HCT116 (cell line): ENCODE measurements at regions not wholly inside any gene's neighbourhood (a gene's known extent, or its start where the extent isn't known, plus 50 kb on each side); places are given as distances from the start of the nearest gene placed in this dataset.
"Not testable (repeated sequence)": the region's sequence is repeated elsewhere in the genome, so short reads cannot be mapped to it uniquely, and the experiment has no call there.

Experiments used
- ATAC-seq: fragments of 200-7000 bp; cut with Tn5 transposase; 2 replicates; pipeline ENCODE4 v1.9.1; 2020; ENCODE audit warnings: mild to moderate bottlenecking, moderate library complexity
- BruUV-seq: library from RNA; stranded (reverse); fragments of 400-500 nt; replicated peaks from 2 replicates; lab custom pipeline; 2021; lab: Mats Ljungman, UMichigan
- CTCF ChIA-PET: fragments of 300-600 bp; sonication (Branson Sonifier 250); formaldehyde crosslinking; loops from one replicate; lab custom pipeline; 2021; ENCODE audit warnings: antibody characterized with exemption; lab: Charles Lee
- POLR2A ChIA-PET: fragments of 300-600, 350-600 bp; sonication (Branson Sonifier 250); formaldehyde crosslinking; loops from one replicate; lab custom pipeline; 2021; ENCODE audit warnings: antibody characterized with exemption; lab: Charles Lee
- RAD21 ChIA-PET, 2 experiments: fragments of 300-600 bp; sonication (Branson Sonifier 250); formaldehyde crosslinking; loops; one replicate each; lab custom pipeline; 2023; ENCODE audit warnings: low total read pairs in 2 of 2; ENCODE audit not compliant: uncharacterized antibody in 2 of 2, unreplicated experiment in 2 of 2, low non-redundant PET in 1 of 2; lab: Charles Lee
- DNase-seq: peaks from one replicate; pipeline ENCODE4 v3.0.0-alpha.2; 2010; ENCODE audit warnings: low read depth, low spot score
- H2AFZ ChIP-seq: fragments of 200-600 bp; shearing (Covaris generic), sonication (generic); 2 replicates; pipeline ENCODE4 v1.6.1; 2017; ENCODE audit warnings: low read depth, mixed run types, mixed read lengths, antibody characterized with exemption, low read length; ENCODE audit not compliant: poor library complexity, severe bottlenecking
- H3K27ac ChIP-seq: 2 replicates; pipeline ENCODE4 v1.5.1; 2012; ENCODE audit warnings: low read depth, low read length
- H3K27me3 ChIP-seq: fragments of 200-600 bp; sonication (generic); 2 replicates; pipeline ENCODE4 v1.6.1; 2016; ENCODE audit warnings: mixed run types, low read length, mixed read lengths; ENCODE audit not compliant: insufficient read depth
- H3K36me3 ChIP-seq, 2 experiments: fragments of 200-500 bp in 1 of 2; fragments of 200-600 bp in 1 of 2; sonication (Bioruptor generic) in 1 of 2; sonication (generic) in 1 of 2; 2 replicates each; pipeline versions ENCODE4 v1.5.1 to v1.6.1; 2014 to 2016; ENCODE audit warnings: low read length in 2 of 2, inconsistent platforms in 1 of 2, mixed read lengths in 1 of 2, mixed run types in 1 of 2; ENCODE audit not compliant: insufficient read depth in 2 of 2, control insufficient read depth in 1 of 2
- H3K4me1 ChIP-seq, 2 experiments: fragments of 200-600 bp in 1 of 2; sonication (generic) in 1 of 2; 2 replicates each; pipeline versions ENCODE4 v1.5.1 to v1.6.1; 2012 to 2017; ENCODE audit warnings: low read length in 2 of 2, inconsistent platforms in 1 of 2, mild to moderate bottlenecking in 1 of 2, mixed read lengths in 1 of 2, mixed run types in 1 of 2, moderate library complexity in 1 of 2; ENCODE audit not compliant: insufficient read depth in 2 of 2, control insufficient read depth in 1 of 2
- H3K4me2 ChIP-seq: fragments of 200-600 bp; sonication (generic); 2 replicates; pipeline ENCODE4 v1.6.1; 2017; ENCODE audit warnings: mixed run types, low read length, mixed read lengths
- H3K4me3 ChIP-seq, 2 experiments: fragments of 200-600 bp in 1 of 2; sonication (generic) in 1 of 2; replicated peaks in 1 of 2; 2 replicates each; pipeline ENCODE4 v1.5.1; 2011 to 2016; ENCODE audit warnings: low read length in 2 of 2, control low read depth in 1 of 2, low read depth in 1 of 2, mild to moderate bottlenecking in 1 of 2, mixed read lengths in 1 of 2, mixed run types in 1 of 2
- H3K79me2 ChIP-seq: fragments of 200-600 bp; sonication (generic); 2 replicates; pipeline ENCODE4 v1.6.1; 2017; ENCODE audit warnings: mild to moderate bottlenecking, mixed run types, low read length, moderate library complexity, mixed read lengths; ENCODE audit not compliant: insufficient read depth
- H3K9ac ChIP-seq: fragments of 200-600 bp; sonication (generic); 2 replicates; pipeline ENCODE4 v1.6.1; 2016; ENCODE audit warnings: low read length, mixed read lengths
- H3K9me2 ChIP-seq: fragments of 200-600 bp; sonication (generic), shearing (Covaris generic); 2 replicates; pipeline ENCODE4 v1.6.1; 2017; ENCODE audit warnings: mixed run types, mild to moderate bottlenecking, moderate library complexity; ENCODE audit not compliant: insufficient read depth
- H3K9me3 ChIP-seq, 2 experiments: fragments of 200-500 bp in 1 of 2; fragments of 200-600 bp in 1 of 2; sonication (Bioruptor generic) in 1 of 2; sonication (generic) in 1 of 2; 2 replicates each; pipeline ENCODE4 v1.6.1; 2014 to 2017; ENCODE audit warnings: low read length in 2 of 2, mixed read lengths in 2 of 2, inconsistent platforms in 1 of 2, low read depth in 1 of 2, mild to moderate bottlenecking in 1 of 2, mixed run types in 1 of 2, moderate library complexity in 1 of 2; ENCODE audit not compliant: control insufficient read depth in 1 of 2, insufficient read depth in 1 of 2
- H4K20me1 ChIP-seq: fragments of 200-600 bp; sonication (generic), shearing (Covaris generic); 2 replicates; pipeline ENCODE4 v1.6.1; 2017; ENCODE audit warnings: mixed run types, mild to moderate bottlenecking, moderate library complexity; ENCODE audit not compliant: insufficient read depth
- FOSL1 ChIP-seq: IDR thresholded peaks from 2 replicates; pipeline ENCODE4 v1.6.1; 2012; ENCODE audit warnings: low read depth
- MAX ChIP-seq: IDR thresholded peaks from 2 replicates; pipeline ENCODE4 v1.6.1; 2012
- RAD21 ChIP-seq: IDR thresholded peaks from 2 replicates; pipeline ENCODE4 v1.6.1; 2012; ENCODE audit warnings: low read depth, mild to moderate bottlenecking
- REST ChIP-seq: IDR thresholded peaks from 2 replicates; pipeline ENCODE4 v1.6.1; 2012; ENCODE audit warnings: low read depth
- TCF7L2 ChIP-seq: IDR thresholded peaks from 2 replicates; pipeline ENCODE4 v1.7.0; 2011; ENCODE audit warnings: borderline replicate concordance, inconsistent platforms; ENCODE audit not compliant: insufficient read depth, insufficient read length; ENCODE audit errors: extremely low read depth
- intact Hi-C: fragments of 100-400 bp; cut with micrococcal nuclease; formaldehyde crosslinking; loops from 2 replicates; pipeline ENCODE4 v1.10.0; 2022

- H3K27ac ChIP-seq, DNase-seq, H2AFZ ChIP-seq, BruUV-seq, H3K4me2 ChIP-seq, H3K9me3 ChIP-seq, H4K20me1 ChIP-seq, H3K79me2 ChIP-seq, H3K9ac ChIP-seq, RAD21 ChIA-PET, intact Hi-C loops, H3K4me3 ChIP-seq, POLR2A ChIA-PET, H3K4me1 ChIP-seq, ATAC-seq, H3K36me3 ChIP-seq, H3K9me2 ChIP-seq, H3K27me3 ChIP-seq, CTCF ChIA-PET: not testable (repeated sequence)
These were observed 61.2 kb upstream of the VCAN start for GRCh38 chr5:83410319-83410718.

GRCh38 chr5:83414601-83415000 lies 56.9 kb upstream of the VCAN start:
- Histone ChIP-seq H3K9me3 (no peaks in the 10 kb centered on the region), H3K4me2 (no peak overlapping the region), H3K9me2 (no peaks in the 10 kb centered on the region), H3K9ac (no peak overlapping the region), H3K79me2 (no peaks in the 10 kb centered on the region), H3K4me1 (no peaks in the 10 kb centered on the region), H3K36me3 (no peaks in the 10 kb centered on the region), H3K4me3 (no peak overlapping the region), H3K27ac (no peak overlapping the region), H4K20me1 (no peaks in the 10 kb centered on the region), H2AFZ (no peak overlapping the region), H3K27me3 (no peaks in the 10 kb centered on the region)
- intact Hi-C loops = no loop called here
- POLR2A ChIA-PET = no interaction called here
- ATAC-seq (no peak), DNase-seq (no peak)
- RAD21 ChIA-PET = no interaction called here
- TF ChIP-seq REST (no peak), MAX (no peak), TCF7L2 (no peak), RAD21 (no peak), FOSL1 (no peak)
- no TSS peak for BruUV-seq
- CTCF ChIA-PET = no interaction called here
